ENCODE measurements at regions not wholly inside any gene's neighbourhood (a gene's known extent, or its start where the extent isn't known, plus 50 kb on each side); places are given as distances from the start of the nearest gene placed in this dataset.

GRCh38 chr11:95717314-95717713 lies 72.3 kb downstream of the FAM76B start:
- DNase-seq (ENCODE audit: low read depth): no peak

- DNase-seq (ENCODE audit: low read depth): no peak
Measured at GRCh38 chr11:95716266-95716665, 73.3 kb downstream of the FAM76B start.

GRCh38 chr11:95715777-95716241 lies 73.8 kb downstream of the FAM76B start:
- no peak for DNase-seq (ENCODE audit: low read depth)

- no peak for DNase-seq (ENCODE audit: low read depth)
Measured at GRCh38 chr11:95714843-95715776, 74.5 kb downstream of the FAM76B start.

- no peak for DNase-seq (ENCODE audit: low read depth)
Measured at GRCh38 chr11:95713428-95713827, 76.2 kb downstream of the FAM76B start.

GRCh38 chr11:95711945-95712221 lies 77.7 kb downstream of the FAM76B start:
- DNase-seq (ENCODE audit: low read depth): no peak

- DNase-seq (ENCODE audit: low read depth): peak; percentile 74
Measured at GRCh38 chr11:95711162-95711944, 78.2 kb downstream of the FAM76B start.

GRCh38 chr11:95708681-95709080 lies 80.9 kb downstream of the FAM76B start:
- DNase-seq (ENCODE audit: low read depth): no peak

GRCh38 chr11:95706974-95707387 lies 82.6 kb downstream of the FAM76B start:
- no peak for DNase-seq (ENCODE audit: low read depth)

GRCh38 chr11:95705485-95706124 lies 84.0 kb downstream of the FAM76B start:
- peak; percentile 78 for DNase-seq (ENCODE audit: low read depth)

- no peak for DNase-seq (ENCODE audit: low read depth)
Measured at GRCh38 chr11:95704865-95705264, 84.7 kb downstream of the FAM76B start.

- DNase-seq (ENCODE audit: low read depth): no peak
Measured at GRCh38 chr11:95703049-95703448, 86.5 kb downstream of the FAM76B start.

GRCh38 chr11:95702526-95702925 lies 87.1 kb downstream of the FAM76B start:
- peak; percentile 16 for DNase-seq (ENCODE audit: low read depth)

- DNase-seq (ENCODE audit: low read depth): no peak
Measured at GRCh38 chr11:95700471-95700817, 89.1 kb downstream of the FAM76B start.

GRCh38 chr11:95699631-95700470 lies 89.7 kb downstream of the FAM76B start:
- no peak for DNase-seq (ENCODE audit: low read depth)

- no peak for DNase-seq (ENCODE audit: low read depth)
Measured at GRCh38 chr11:95698676-95699557, 90.7 kb downstream of the FAM76B start.

- DNase-seq (ENCODE audit: low read depth): peak; percentile 38
Measured at GRCh38 chr11:95697614-95698408, 91.8 kb downstream of the FAM76B start.

GRCh38 chr11:95695181-95695580 lies 94.4 kb downstream of the FAM76B start:
- no peak for DNase-seq (ENCODE audit: low read depth)

GRCh38 chr11:95693298-95693697 lies 96.3 kb downstream of the FAM76B start:
- no peak for DNase-seq (ENCODE audit: low read depth)

Measured in myocyte (in vitro differentiated cells).